GM18517 (cell line): ENCODE measurements at regions not wholly inside any gene's neighbourhood (a gene's known extent, or its start where the extent isn't known, plus 50 kb on each side); places are given as distances from the start of the nearest gene placed in this dataset.
A peak's percentile ranks its signal among the peaks of the same experiment; 100 is the strongest.

ENCODE experiments used
- ATAC-seq: cut with Tn5 transposase; IDR thresholded peaks from one replicate; pipeline ENCODE4 v1.9.1; 2021; ENCODE audit warnings: mild to moderate bottlenecking, moderate library complexity; ENCODE audit not compliant: unreplicated experiment

- ATAC-seq, result no peak
Observed at GRCh38 chr5:138666226-138666742, 86.9 kb upstream of the CTNNA1 start.

DNA sequence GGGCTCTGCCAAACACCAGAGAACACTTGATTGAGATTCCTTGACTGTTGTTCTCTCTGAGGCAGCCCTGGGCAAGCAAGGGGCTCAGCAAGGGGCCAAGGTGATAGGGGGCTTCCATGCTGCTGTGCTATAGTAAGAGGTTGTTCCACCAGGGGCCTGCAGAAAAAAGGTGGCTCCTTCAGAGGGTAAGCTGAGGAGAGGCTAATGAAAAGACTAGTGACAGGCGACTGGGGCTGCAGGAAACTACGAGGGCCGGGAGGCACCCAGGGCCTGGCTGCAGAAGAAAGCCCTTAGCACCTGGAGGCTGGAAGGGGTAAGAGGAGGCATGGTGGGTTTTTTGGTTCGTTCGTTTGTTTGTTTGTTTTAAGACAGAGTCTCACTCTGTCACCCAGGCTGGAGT, 88.0 kb upstream of the CTNNA1 start:
- ATAC-seq, result no peak

DNA sequence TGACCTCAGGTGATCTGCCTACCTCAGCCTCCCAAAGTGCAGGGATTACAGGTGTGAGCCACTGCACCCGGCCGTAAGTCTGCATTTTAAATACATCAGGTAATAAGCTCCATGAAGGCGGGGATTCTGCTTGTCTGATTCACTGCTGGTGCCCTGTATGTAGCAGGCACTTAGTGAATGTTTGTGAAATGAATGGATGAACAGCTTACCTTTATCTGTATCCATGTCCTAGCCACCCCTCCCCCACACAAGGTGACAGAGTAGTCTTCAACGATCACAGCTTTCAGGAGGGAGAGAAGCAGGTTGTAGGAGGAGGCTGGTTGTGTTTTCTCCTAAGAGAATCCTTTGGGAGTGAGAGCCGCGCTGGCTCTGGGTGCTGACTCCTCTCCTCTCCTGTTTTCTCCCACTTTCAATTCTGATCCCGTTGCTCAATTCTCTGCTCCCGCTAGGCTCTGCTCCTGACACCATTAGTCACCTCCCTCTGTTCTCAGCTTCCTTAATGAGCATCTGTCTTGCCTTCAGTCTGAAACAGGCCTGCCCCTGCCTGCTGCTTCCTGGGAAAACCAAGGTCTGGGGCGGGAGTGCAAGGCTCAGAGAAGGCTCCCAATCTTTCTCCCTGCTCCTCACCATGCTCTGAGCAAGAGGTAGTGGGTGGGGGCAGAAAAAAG, 88.8 kb upstream of the CTNNA1 start:
- ATAC-seq, result no peak

GRCh38 chr5:138663561-138663960, 88.4 kb upstream of the HSPA9 start:
- no peak for ATAC-seq

DNA sequence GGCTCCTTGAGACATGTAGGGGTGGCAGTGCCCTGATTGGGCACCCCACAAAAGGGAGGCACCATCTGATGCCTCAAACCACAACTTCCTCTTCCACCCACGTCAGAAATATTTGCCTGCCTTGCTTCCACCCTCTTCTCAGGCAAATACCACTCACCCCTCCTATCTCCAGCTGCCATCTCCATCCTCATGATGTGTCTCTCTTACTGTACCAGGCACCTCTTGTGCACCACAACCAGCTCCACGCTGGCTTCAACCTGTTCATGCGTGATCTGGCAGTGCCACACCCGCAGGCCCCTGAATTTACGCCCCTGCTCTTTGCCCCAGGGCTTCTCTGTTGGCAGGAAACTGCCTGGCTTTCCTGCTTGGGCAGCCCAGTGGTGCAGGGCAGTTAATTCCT, 87.8 kb upstream of the HSPA9 start:
- peak; percentile 74 for ATAC-seq

DNA sequence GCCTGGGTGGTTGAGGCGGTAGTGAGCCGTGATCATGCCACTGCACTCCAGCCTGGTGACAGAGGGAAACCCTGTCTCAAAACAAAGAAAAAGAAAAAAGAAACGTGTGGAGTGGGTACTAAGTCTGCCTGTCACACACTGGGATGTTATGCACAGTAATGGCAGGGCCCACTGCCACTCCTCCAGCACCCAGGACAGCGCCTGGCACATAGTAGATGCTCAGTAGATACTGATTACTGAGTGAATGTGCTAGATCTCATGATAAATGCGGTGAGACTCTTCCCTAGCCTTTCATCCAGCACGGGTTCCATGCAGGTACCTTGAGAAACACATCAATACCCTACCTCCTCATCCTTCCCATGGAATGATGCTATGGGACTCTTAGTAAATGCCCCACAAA, 87.4 kb upstream of the HSPA9 start:
- ATAC-seq, result no peak

DNA sequence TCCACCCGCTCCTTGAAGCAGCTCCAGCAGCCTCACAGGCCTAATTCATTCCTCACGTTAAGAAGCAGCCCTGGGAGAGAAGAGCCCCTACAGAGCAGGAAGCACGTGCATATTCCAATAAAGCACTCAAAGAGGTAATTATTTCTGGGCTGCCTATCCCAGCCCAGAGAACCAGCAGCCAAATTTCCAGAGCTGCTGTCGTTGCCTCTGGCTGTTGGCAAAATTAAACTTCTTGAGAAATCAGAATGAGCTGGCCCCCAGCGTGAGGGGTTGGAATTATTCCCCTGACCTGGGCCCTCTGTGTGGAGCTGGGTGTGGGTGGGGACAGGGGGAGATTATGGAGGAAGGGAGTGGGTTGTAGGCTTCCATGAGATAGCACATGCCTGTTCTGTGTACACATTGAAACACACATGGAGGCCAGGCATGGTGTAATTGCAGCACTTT, 86.8 kb upstream of the HSPA9 start:
- no peak for ATAC-seq

GRCh38 chr5:138661291-138661960, 86.2 kb upstream of the HSPA9 start:
- no peak for ATAC-seq

- ATAC-seq, result no peak
Observed at GRCh38 chr5:138660051-138660572, 84.9 kb upstream of the HSPA9 start.

GRCh38 chr5:138659561-138659960, 84.4 kb upstream of the HSPA9 start:
- ATAC-seq, result no peak

- ATAC-seq, result no peak
Observed at GRCh38 chr5:138659121-138659520, 83.9 kb upstream of the HSPA9 start.

- ATAC-seq, result no peak
Observed at GRCh38 chr5:138658676-138659075, 83.5 kb upstream of the HSPA9 start.

DNA sequence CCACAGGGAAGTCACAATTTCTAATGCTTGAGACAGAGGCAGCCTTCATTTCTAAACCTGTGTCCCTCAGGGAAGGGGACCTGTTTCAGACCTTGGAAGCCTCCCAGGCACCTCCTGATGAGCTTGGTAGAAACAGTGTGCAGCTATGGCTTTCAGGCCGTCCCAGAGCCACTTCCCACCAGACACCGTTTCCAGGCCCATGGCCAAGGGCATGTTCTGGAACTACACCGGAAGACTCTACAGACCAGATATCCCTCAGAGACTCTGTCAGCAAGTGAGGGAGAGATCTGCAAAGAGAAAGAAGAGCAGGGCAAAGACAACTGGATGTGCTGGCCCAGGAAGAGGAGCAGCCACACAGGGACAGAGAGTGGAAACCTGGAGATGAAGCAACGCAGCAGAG, 82.2 kb upstream of the HSPA9 start:
- no peak for ATAC-seq

GRCh38 chr5:138656916-138657315, 81.7 kb upstream of the HSPA9 start:
- ATAC-seq, result no peak

DNA sequence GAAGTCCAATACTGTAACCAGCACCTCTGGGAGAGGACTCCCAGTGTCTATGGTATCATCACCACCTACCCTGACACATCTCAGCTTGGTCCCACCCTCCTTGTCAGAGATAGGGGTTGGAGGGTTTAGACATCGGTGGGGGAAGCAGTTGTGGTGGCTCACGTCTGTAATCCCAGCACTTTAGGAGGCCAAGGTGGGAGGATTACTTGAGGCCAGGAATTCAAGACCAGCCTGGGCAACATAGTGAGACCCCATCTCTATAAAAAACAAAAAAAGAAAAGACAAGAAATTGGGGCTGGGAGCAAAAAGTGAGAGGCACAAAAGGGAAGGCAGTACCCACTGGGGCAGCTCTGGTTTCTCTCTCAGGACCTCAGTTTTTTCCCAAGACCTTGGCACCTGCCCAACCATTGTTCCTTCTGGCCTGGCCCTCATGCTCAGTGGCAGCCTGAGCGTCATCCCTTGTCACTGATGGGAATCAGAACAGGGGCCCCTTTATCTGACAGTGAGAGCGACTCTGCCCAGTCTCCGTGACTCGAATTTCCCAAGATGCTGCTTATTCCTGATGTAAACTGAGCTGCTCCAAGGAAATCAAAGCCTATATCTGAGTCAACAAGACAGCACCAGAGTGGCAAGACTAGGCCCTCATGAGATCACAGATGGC, 80.5 kb upstream of the HSPA9 start:
- ATAC-seq, result no peak

- ATAC-seq, result peak; percentile 73
Observed at GRCh38 chr5:138654281-138654867, 79.2 kb upstream of the HSPA9 start.

- no peak for ATAC-seq
Observed at GRCh38 chr5:138653502-138653901, 78.3 kb upstream of the HSPA9 start.

- no peak for ATAC-seq
Observed at GRCh38 chr5:138651767-138652117, 76.5 kb upstream of the HSPA9 start.

DNA sequence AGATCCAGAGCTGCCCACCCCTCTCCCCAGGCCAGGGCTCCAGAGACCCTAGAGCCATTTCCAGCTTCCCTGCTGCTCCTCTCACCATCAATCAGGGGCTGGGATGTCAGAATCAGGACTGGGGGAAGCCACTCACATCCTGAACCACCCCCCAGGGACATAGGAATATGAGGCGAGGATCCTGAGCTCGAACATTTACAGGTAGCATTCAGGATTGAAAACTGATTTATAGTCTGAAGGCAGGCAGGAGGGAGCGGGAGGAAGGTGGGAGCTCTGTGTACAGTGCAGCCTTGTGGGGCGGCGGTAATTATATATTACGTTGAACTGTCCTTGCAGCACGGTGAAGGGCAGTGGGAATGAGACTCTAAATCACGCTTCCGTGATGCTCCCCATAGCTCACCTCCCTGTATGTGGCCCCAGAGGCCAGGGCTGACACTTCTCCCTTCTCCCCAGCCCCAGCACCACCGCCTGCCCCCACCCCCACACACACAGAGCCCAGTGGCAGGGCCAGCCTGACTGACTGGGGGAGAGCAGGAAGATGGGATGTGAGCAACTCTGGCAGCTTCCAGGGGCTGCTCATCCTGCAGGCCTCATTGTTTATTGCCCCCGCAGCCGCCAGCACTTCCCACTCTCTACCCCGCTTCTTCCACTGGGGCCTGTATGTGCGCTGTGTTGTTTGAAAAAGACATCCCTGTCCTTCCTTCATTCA, 76.0 kb upstream of the HSPA9 start:
- ATAC-seq, result no peak

- ATAC-seq, result no peak
Observed at GRCh38 chr5:138650196-138650595, 75.0 kb upstream of the HSPA9 start.

GRCh38 chr5:138649775-138650174, 74.6 kb upstream of the HSPA9 start:
- ATAC-seq, result no peak
